GM18951 (cell line): ENCODE measurements at regions not wholly inside any gene's neighbourhood (a gene's known extent, or its start where the extent isn't known, plus 50 kb on each side); places are given as distances from the start of the nearest gene placed in this dataset.

Experiments used
- POLR2A ChIP-seq: IDR thresholded peaks from 4 replicates; pipeline ENCODE4 v1.6.1; 2011; ENCODE audit warnings: mild to moderate bottlenecking; ENCODE audit not compliant: insufficient read length, insufficient read depth; ENCODE audit errors: extremely low read depth
- in situ Hi-C: fragments of 300-500 bp; cut with MboI; formaldehyde crosslinking; loops from one replicate; pipeline ENCODE4 v1.12.0; 2022; ENCODE audit warnings: low sequenced_read_pairs, mixed read lengths, inconsistent platforms; ENCODE audit not compliant: unreplicated experiment

GRCh38 chr4:81974523-81974922, 399.3 kb downstream of the HNRNPD start:
- TF ChIP-seq POLR2A = no peak
- in situ Hi-C loops = no loop called here

DNA sequence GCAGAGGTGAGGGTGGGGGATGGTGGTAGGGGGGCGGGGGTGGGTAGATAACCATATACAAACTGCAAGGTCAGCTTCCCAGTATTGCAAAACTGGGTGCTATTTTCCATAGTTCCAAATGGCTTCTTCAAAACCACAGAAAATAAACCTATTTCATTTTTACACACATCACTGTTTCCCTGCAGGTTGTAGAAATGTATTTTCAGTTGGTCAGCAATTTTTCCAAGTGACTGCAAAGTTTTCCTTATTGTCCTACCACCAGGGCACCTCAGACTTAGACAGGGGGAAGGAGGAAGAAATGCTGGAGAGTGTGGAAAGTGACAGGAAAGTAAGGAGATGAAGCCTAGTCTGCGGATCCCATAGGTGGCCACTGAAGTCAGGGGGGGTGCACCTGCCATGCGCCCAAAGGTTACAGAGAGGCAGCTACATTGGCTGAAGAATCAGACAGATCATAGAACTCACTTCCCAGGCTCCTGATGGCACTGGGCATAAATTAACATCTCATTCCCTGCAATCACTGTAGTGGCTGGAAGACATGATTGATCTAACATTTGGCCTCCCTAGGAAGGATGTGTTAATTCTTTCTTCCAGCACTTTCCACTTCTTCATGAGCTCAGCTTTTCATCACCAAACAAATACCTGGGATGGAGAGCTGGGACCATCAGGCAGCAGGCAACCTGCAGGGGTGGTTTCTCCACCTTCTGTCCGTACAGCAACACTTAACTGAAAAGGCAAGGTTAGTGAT, 402.0 kb downstream of the HNRNPD start:
- TF ChIP-seq POLR2A = no peak
- in situ Hi-C loops = no loop called here

- in situ Hi-C loops = no loop called here
- no peak for TF ChIP-seq POLR2A
Measured at GRCh38 chr4:81971061-81971460, 402.7 kb downstream of the HNRNPD start.

GRCh38 chr4:81970454-81970853, 403.3 kb downstream of the HNRNPD start:
- in situ Hi-C loops = no loop called here
- no peak for TF ChIP-seq POLR2A

- in situ Hi-C loops = no loop called here
Measured at GRCh38 chr4:81966676-81967075, 407.1 kb downstream of the HNRNPD start.

DNA sequence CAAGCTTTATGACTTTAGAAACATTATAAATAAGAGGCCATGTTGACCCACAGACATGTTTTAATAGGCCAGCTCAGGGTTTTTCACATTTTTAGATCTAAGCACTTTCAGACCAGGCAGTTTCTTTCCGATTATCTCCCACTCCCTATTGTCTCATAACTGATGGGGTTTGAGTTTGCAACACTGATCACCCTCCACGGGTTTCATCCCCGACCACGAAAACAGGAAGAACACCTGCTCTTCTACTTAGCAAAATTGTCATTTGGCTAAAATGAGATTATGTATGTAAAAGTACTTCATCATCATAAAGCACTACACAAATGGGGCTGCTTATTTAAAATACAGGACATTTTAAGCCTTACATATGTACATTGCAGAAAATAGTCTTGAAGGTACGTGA, 407.9 kb downstream of the HNRNPD start:
- in situ Hi-C loops = no loop called here

More at GRCh38 chr4:81966676-81967075, 407.1 kb downstream of the HNRNPD start:
- no peak for TF ChIP-seq POLR2A

GRCh38 chr4:81965454-81965853, 408.3 kb downstream of the HNRNPD start:
- in situ Hi-C loops = no loop called here
- TF ChIP-seq POLR2A = no peak

More for the DNA sequence above, 407.9 kb downstream of the HNRNPD start:
- no peak for TF ChIP-seq POLR2A

- no peak for TF ChIP-seq POLR2A
Measured at GRCh38 chr4:81963763-81964020, 410.1 kb downstream of the HNRNPD start.

GRCh38 chr4:81963015-81963762, 410.6 kb downstream of the HNRNPD start:
- in situ Hi-C loops = no loop called here

More at GRCh38 chr4:81963763-81964020, 410.1 kb downstream of the HNRNPD start:
- in situ Hi-C loops = no loop called here

DNA sequence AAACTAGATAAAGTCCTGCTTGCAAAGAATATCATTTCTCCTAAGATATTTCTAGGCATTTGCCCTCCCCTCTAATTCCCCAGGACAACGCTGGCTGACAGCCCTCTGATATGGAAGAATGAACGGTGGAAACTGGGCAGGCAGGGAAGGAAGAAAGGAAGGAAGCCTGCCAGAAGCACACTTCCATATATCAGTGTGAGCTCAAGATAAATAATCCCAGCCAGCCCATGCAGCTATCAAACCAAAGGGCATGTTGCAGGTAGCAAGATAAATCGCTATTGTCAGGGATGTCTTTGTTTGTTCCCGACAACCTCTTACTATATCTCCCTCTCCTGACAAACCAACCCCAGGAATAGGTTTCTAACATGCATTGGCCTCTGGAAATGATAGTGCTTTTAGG, 412.8 kb downstream of the HNRNPD start:
- in situ Hi-C loops = no loop called here
- no peak for TF ChIP-seq POLR2A

More at GRCh38 chr4:81963015-81963762, 410.6 kb downstream of the HNRNPD start:
- no peak for TF ChIP-seq POLR2A

DNA sequence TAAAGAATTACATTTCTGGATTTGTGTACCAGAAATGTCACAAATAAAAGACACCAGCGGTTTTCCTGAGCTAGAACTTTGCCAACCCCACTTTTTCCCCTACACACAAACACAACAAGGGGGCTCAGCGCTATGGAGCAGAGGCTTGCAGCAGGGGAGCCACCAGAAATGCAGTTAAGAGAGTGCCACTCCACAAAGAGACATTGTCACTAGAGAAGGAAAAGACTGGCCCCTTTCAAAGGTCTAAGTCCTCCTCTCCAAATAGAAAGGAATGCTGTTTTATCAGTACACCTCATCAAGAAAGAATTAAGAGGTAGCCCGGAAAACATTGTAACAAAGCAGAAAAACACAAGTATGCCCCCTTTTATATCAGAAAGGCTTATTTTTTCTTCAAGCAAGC, 419.5 kb downstream of the HNRNPD start:
- in situ Hi-C loops = no loop called here
- TF ChIP-seq POLR2A = no peak

DNA sequence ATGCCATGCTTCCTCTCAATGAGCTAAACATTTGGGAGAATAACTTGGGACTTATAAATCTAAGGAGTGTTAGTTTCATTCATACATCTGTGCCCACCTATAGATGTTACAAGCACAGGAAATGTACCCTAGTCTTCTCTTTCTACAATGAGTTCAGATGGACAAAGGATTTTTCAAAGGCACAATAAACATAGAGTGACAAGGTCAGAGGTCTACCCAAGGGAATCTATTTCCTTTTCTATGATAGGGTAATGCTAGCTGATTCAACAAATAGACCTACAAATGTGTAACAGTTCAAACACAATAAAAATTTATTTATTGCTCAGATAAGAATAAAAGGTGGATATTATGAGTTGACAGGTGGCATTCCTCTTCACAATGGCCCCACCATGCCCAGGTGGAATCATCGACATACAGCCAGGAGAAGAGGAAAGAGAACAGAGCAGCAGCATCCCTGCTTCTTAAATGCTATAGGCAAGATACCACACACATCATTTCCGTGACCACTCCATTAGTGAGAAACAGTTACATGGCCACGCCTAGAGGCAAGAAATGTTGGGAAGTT, 421.8 kb downstream of the HNRNPD start:
- no peak for TF ChIP-seq POLR2A
- in situ Hi-C loops = no loop called here

DNA sequence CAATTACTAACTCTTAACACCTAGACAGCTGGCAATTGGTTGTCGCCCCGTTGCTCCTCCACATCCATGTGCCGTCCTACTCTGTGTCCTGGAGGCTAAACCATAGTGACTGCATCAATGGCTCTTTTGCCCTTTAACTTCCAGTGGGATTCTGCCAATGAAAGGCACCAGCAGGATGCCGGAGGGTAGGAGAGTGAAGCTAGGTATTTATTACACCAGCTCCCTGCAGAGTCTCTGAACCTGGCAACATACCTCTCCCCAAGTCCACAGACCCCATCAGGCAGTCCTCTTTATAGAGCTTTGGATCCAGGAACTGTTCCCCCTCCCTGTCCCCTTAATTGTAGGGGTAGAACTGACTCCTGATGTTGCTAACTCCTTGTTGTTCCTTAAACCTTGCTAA, 426.8 kb downstream of the HNRNPD start:
- in situ Hi-C loops = no loop called here
- TF ChIP-seq POLR2A = no peak
